OCI-LY7 (cell line): ENCODE measurements at regions not wholly inside any gene's neighbourhood (a gene's known extent, or its start where the extent isn't known, plus 50 kb on each side); places are given as distances from the start of the nearest gene placed in this dataset.

Experiments used
- BruUV-seq: library from RNA; stranded (reverse); fragments of 400-500 nt; replicated peaks from 2 replicates; lab custom pipeline; 2021; lab: Mats Ljungman, UMichigan
- CTCF ChIA-PET: fragments of 300-600 bp; sonication (Branson Sonifier 250); formaldehyde crosslinking; loops from one replicate; lab custom pipeline; 2022; ENCODE audit warnings: antibody characterized with exemption; ENCODE audit not compliant: unreplicated experiment; lab: Charles Lee
- POLR2A ChIA-PET: fragments of 300-600 bp; sonication (Branson Sonifier 250); formaldehyde crosslinking; loops from one replicate; lab custom pipeline; 2022; ENCODE audit warnings: antibody characterized with exemption; lab: Charles Lee
- DNase-seq: peaks from one replicate; pipeline ENCODE4 v3.0.0-alpha.2; 2015; ENCODE audit warnings: low spot score
- H2AFZ ChIP-seq: fragments of 200-600 bp; sonication (generic), shearing (Covaris generic); 2 replicates; pipeline ENCODE4 v1.6.1; 2014; ENCODE audit warnings: mild to moderate bottlenecking, antibody characterized with exemption, low read length, moderate library complexity
- H3K27ac ChIP-seq: fragments of 200-600 bp; sonication (generic); 2 replicates; pipeline ENCODE4 v1.5.1; 2014; ENCODE audit warnings: mixed run types, low read depth, mild to moderate bottlenecking, moderate library complexity, low read length, inconsistent platforms; ENCODE audit not compliant: poor library complexity, severe bottlenecking
- H3K36me3 ChIP-seq: fragments of 200-600 bp; sonication (generic); 2 replicates; pipeline ENCODE4 v1.6.1; 2014; ENCODE audit warnings: mild to moderate bottlenecking, antibody characterized with exemption, low read length, moderate library complexity, mixed read lengths; ENCODE audit not compliant: insufficient read depth
- H3K4me1 ChIP-seq: fragments of 200-600 bp; sonication (generic); 2 replicates; pipeline ENCODE4 v1.5.1; 2014; ENCODE audit warnings: mild to moderate bottlenecking, low read length; ENCODE audit not compliant: insufficient read depth, poor library complexity, severe bottlenecking
- H3K4me2 ChIP-seq: fragments of 200-600 bp; sonication (generic); 2 replicates; pipeline ENCODE4 v1.6.1; 2014; ENCODE audit warnings: mild to moderate bottlenecking, low read length
- H3K4me3 ChIP-seq: fragments of 200-600 bp; sonication (generic); 2 replicates; pipeline ENCODE4 v1.5.1; 2014; ENCODE audit warnings: mild to moderate bottlenecking, low read depth, low read length; ENCODE audit not compliant: poor library complexity, severe bottlenecking
- H3K79me2 ChIP-seq: fragments of 200-600 bp; sonication (generic); 2 replicates; pipeline ENCODE4 v1.6.1; 2016; ENCODE audit warnings: low read depth, mild to moderate bottlenecking, low read length, moderate library complexity, mixed read lengths; ENCODE audit not compliant: insufficient read depth
- H3K9me2 ChIP-seq: fragments of 200-600 bp; sonication (generic); 2 replicates; pipeline ENCODE4 v1.6.1; 2016; ENCODE audit warnings: mild to moderate bottlenecking, low read length, mixed read lengths; ENCODE audit not compliant: insufficient read depth
- H3K9me3 ChIP-seq: fragments of 200-600 bp; sonication (generic); 2 replicates; pipeline ENCODE4 v1.6.1; 2014; ENCODE audit warnings: mild to moderate bottlenecking, mixed run types, low read length, mixed read lengths
- H4K20me1 ChIP-seq: fragments of 200-600 bp; sonication (generic); 2 replicates; pipeline ENCODE4 v1.6.1; 2014; ENCODE audit warnings: mild to moderate bottlenecking, antibody characterized with exemption, low read length, moderate library complexity, mixed read lengths; ENCODE audit not compliant: insufficient read depth
- CTCF ChIP-seq: fragments of 200-600 bp; sonication (generic); conservative IDR thresholded peaks from 2 replicates; pipeline ENCODE4 v1.5.1; 2014; ENCODE audit warnings: mild to moderate bottlenecking, antibody characterized with exemption, low read length, moderate library complexity, mixed read lengths
- EZH2phosphoT487 ChIP-seq: fragments of 200-600 bp; sonication (generic); IDR thresholded peaks from 2 replicates; pipeline ENCODE4 v1.6.1; 2018; ENCODE audit warnings: low read depth, borderline replicate concordance, mild to moderate bottlenecking, mixed run types, antibody characterized with exemption, low read length, moderate library complexity, mixed read lengths
- intact Hi-C: fragments of 100-400 bp; cut with micrococcal nuclease; formaldehyde crosslinking; loops from one replicate; pipeline ENCODE4 v1.10.0; 2022; ENCODE audit not compliant: unreplicated experiment

DNA sequence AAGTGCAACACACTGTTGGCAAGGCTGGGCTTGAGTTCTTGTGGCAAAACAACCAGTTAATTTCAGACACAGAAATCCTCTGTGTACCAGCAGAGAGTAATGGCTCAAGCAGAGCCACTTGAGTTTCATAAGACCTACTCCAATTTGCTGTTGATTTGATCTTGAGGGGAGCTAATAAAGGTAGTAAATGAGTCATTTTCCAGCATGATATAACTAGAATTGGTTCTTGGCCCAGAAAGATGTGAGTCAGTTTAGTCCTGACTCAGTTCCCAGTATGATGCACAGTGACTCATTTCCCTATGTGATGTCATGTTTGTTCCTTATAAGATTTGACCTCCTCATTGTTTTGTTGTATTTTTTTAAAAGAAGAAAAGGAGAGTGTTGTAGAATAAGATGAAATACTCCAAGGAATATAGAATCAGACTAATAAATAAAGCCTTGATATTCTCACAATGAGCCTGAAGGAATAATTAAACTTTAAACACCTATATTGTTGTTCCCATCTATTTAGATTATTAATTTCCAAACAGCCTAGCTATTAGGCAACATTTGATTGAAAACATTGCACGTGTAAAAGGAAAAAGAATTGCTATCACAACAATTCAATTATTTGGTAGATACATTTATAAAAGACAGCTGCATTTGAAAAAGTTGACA, 186.2 kb downstream of the REEP3 start:
- Histone ChIP-seq H2AFZ (no peak overlapping the region), H3K9me3 (no peaks in the 10 kb centered on the region), H3K27ac (no peak overlapping the region), H3K4me1 (peaks cover 25% of the 10 kb centered on the region), H3K4me2 (no peak overlapping the region), H3K9me2 (no peaks in the 10 kb centered on the region), H4K20me1 (no peaks in the 10 kb centered on the region), H3K4me3 (no peak overlapping the region), H3K79me2 (no peaks in the 10 kb centered on the region), H3K36me3 (no peaks in the 10 kb centered on the region)
- POLR2A ChIA-PET, result interaction anchor here (0.6 to 1.2 kb wide), 4 partner anchors 9 to 470 kb away, joined by 3 read pairs; no protein-coding TSS in a partner anchor
- intact Hi-C loops, result no loop called here
- CTCF ChIA-PET, result no interaction called here
- DNase-seq, result no peak
- TF ChIP-seq CTCF, result no peak
- no peak for TF ChIP-seq EZH2phosphoT487
- no TSS peak for BruUV-seq

- DNase-seq, result no peak
- ChIA-PET POLR2A (no interaction called here), CTCF (no interaction called here)
- BruUV-seq, result no TSS peak
- Histone ChIP-seq H2AFZ (no peak overlapping the region), H3K4me2 (no peak overlapping the region), H3K79me2 (no peaks in the 10 kb centered on the region), H3K4me1 (peaks cover 14% of the 10 kb centered on the region), H3K27ac (no peak overlapping the region), H3K36me3 (no peaks in the 10 kb centered on the region), H3K9me3 (no peaks in the 10 kb centered on the region), H4K20me1 (no peaks in the 10 kb centered on the region), H3K9me2 (no peaks in the 10 kb centered on the region), H3K4me3 (no peak overlapping the region)
- TF ChIP-seq EZH2phosphoT487, result no peak
- TF ChIP-seq CTCF, result no peak
- intact Hi-C loops, result no loop called here
Measured at GRCh38 chr10:63708421-63708820, 187.2 kb downstream of the REEP3 start.

DNA sequence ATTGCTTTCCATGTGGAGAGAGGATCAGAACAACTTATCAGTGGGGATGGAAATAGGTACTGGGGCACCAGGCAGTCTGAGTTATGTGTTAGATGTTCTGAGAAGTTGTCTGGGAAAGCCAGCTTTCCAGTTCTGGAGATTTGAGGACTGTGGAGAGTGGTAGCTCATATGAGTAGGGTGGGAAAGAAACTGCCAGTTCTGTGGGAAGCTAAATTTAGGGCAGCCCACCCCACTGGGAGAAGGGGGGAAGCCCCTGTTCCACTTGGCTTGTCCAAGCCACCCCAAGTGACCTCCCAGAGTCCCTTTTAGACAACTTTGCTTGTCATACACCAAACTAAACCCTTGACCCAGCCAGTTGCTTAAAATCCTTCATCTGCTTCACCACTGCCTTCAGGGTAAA, 189.5 kb downstream of the REEP3 start:
- no peaks in the 10 kb centered on the region for H3K36me3 ChIP-seq
- H3K79me2 ChIP-seq, result no peaks in the 10 kb centered on the region
- TF ChIP-seq EZH2phosphoT487, result no peak
- TF ChIP-seq CTCF, result no peak
- DNase-seq, result no peak
- no peak overlapping the region for H3K4me3 ChIP-seq
- no peak overlapping the region for H2AFZ ChIP-seq
- no TSS peak for BruUV-seq
- H3K27ac ChIP-seq, result no peak overlapping the region
- H3K9me3 ChIP-seq, result no peaks in the 10 kb centered on the region
- no peaks in the 10 kb centered on the region for H3K4me1 ChIP-seq
- H3K4me2 ChIP-seq, result no peak overlapping the region
- ChIA-PET CTCF (no interaction called here), POLR2A (no interaction called here)
- no peaks in the 10 kb centered on the region for H3K9me2 ChIP-seq
- no peaks in the 10 kb centered on the region for H4K20me1 ChIP-seq
- intact Hi-C loops, result no loop called here
